NCI-H69 (cell line): ENCODE measurements at regions not wholly inside any gene's neighbourhood (a gene's known extent, or its start where the extent isn't known, plus 50 kb on each side); places are given as distances from the start of the nearest gene placed in this dataset.
A peak's percentile ranks its signal among the peaks of the same experiment; 100 is the strongest.

ENCODE experiments used
- DNase-seq: peaks from one replicate; lab custom pipeline; 2025; lab: John Stamatoyannopoulos, UW

- DNase-seq, result no peak
These were observed 86.0 kb upstream of the TP53I11 start for GRCh38 chr11:45036733-45037132.

GRCh38 chr11:45037434-45038005 is 86.8 kb upstream of the TP53I11 start:
- DNase-seq, result peak; percentile 47

GRCh38 chr11:45038923-45039322 is 88.2 kb upstream of the TP53I11 start:
- DNase-seq, result no peak

- DNase-seq, result peak; percentile 99
These were observed 90.9 kb upstream of the TP53I11 start for GRCh38 chr11:45041596-45041995.

- DNase-seq, result peak; percentile 91
These were observed 91.9 kb upstream of the TP53I11 start for GRCh38 chr11:45042560-45042959.

GRCh38 chr11:45043755-45044475 is 93.2 kb upstream of the TP53I11 start:
- no peak for DNase-seq

GRCh38 chr11:45045683-45046471 is 95.2 kb upstream of the TP53I11 start:
- DNase-seq, result peak; percentile 84

GRCh38 chr11:45048313-45048841 is 97.7 kb upstream of the TP53I11 start:
- DNase-seq, result no peak

- DNase-seq, result peak; percentile 84
These were observed 97.4 kb upstream of the PRDM11 start for GRCh38 chr11:45048870-45049691.

- no peak for DNase-seq
These were observed 96.3 kb upstream of the PRDM11 start for GRCh38 chr11:45050111-45050510.

GRCh38 chr11:45051621-45052020 is 94.8 kb upstream of the PRDM11 start:
- no peak for DNase-seq

- DNase-seq, result no peak
These were observed 94.1 kb upstream of the PRDM11 start for GRCh38 chr11:45052361-45052760.

- DNase-seq, result peak; percentile 45
These were observed 92.5 kb upstream of the PRDM11 start for GRCh38 chr11:45053736-45054446.

- no peak for DNase-seq
These were observed 91.5 kb upstream of the PRDM11 start for GRCh38 chr11:45054956-45055355.

- peak; percentile 78 for DNase-seq
These were observed 89.9 kb upstream of the PRDM11 start for GRCh38 chr11:45056529-45056928.

- DNase-seq, result peak; percentile 86
These were observed 88.3 kb upstream of the PRDM11 start for GRCh38 chr11:45057938-45058646.

- DNase-seq, result no peak
These were observed 87.8 kb upstream of the PRDM11 start for GRCh38 chr11:45058647-45058950.

GRCh38 chr11:45060707-45061106 is 85.7 kb upstream of the PRDM11 start:
- DNase-seq, result no peak

GRCh38 chr11:45061641-45062040 is 84.8 kb upstream of the PRDM11 start:
- no peak for DNase-seq

- no peak for DNase-seq
These were observed 84.3 kb upstream of the PRDM11 start for GRCh38 chr11:45062115-45062514.
